SK-N-SH (cell line): ENCODE measurements at regions not wholly inside any gene's neighbourhood (a gene's known extent, or its start where the extent isn't known, plus 50 kb on each side); places are given as distances from the start of the nearest gene placed in this dataset.
"Not testable (repeated sequence)": the region's sequence is repeated elsewhere in the genome, so short reads cannot be mapped to it uniquely, and the experiment has no call there.

Experiments
- GABPA ChIP-seq: IDR thresholded peaks from 2 replicates; pipeline ENCODE4 v1.4.0; 2012; ENCODE audit warnings: low read depth, mild to moderate bottlenecking
- POLR2AphosphoS5 ChIP-seq: IDR thresholded peaks from 2 replicates; pipeline ENCODE4 v1.6.1; 2012; ENCODE audit warnings: low read depth, low read length
- REST ChIP-seq: IDR thresholded peaks from 2 replicates; pipeline ENCODE4 v1.6.1; 2012; ENCODE audit warnings: mild to moderate bottlenecking, low read depth, low read length, moderate library complexity
- SIN3A ChIP-seq: IDR thresholded peaks from 2 replicates; pipeline ENCODE4 v1.6.1; 2012; ENCODE audit warnings: low read depth, mild to moderate bottlenecking, low read length, moderate library complexity, borderline replicate concordance

GRCh38 chr1:83272484-83272883, 726.4 kb downstream of the TTLL7 start:
- not testable (repeated sequence) for TF ChIP-seq POLR2AphosphoS5, GABPA, REST, SIN3A
